ENCODE measurements at regions not wholly inside any gene's neighbourhood (a gene's known extent, or its start where the extent isn't known, plus 50 kb on each side); places are given as distances from the start of the nearest gene placed in this dataset.

GRCh38 chr12:23014749-23015148, 389.8 kb downstream of the ETNK1 start:
- H3K4me3 ChIP-seq (ENCODE audit: low read length, poor library complexity, severe bottlenecking): no peak overlapping the region
- no peaks in the 10 kb centered on the region for H4K20me1 ChIP-seq (ENCODE audit: insufficient read depth, low read length, poor library complexity, severe bottlenecking)
- H3K36me3 ChIP-seq (ENCODE audit: insufficient read depth, low read length): no peaks in the 10 kb centered on the region
- no peak for TF ChIP-seq EZH2phosphoT487 (IDR thresholded peaks at IDR 0.05; ENCODE audit: borderline replicate concordance)
- TF ChIP-seq CTCF (conservative IDR thresholded peaks at IDR 0.05; ENCODE audit: low read length): no peak
- H3K4me1 ChIP-seq (ENCODE audit: insufficient read depth, low read length, poor library complexity, severe bottlenecking): no peaks in the 10 kb centered on the region
- no peak overlapping the region for H3K9ac ChIP-seq (ENCODE audit: low read depth, low read length, poor library complexity, severe bottlenecking)
- no peaks in the 10 kb centered on the region for H3K9me2 ChIP-seq (replicated peaks; ENCODE audit: low read depth, low read length)
- no peak overlapping the region for H3K4me2 ChIP-seq (ENCODE audit: low read depth, low read length, poor library complexity, severe bottlenecking)
- no peaks in the 10 kb centered on the region for H3K27me3 ChIP-seq (ENCODE audit: insufficient read depth, low read length, poor library complexity, severe bottlenecking)
- no peak overlapping the region for H2AFZ ChIP-seq (ENCODE audit: low read length)
- H3K9me3 ChIP-seq (ENCODE audit: insufficient read depth, low read depth, low read length): no peaks in the 10 kb centered on the region
- H3F3A ChIP-seq (ENCODE audit: low read depth): no peaks in the 10 kb centered on the region
- H3K79me2 ChIP-seq (ENCODE audit: insufficient read depth, low read length): no peaks in the 10 kb centered on the region

GRCh38 chr12:23025372-23026016, 400.5 kb downstream of the ETNK1 start:
- H3K36me3 ChIP-seq (ENCODE audit: insufficient read depth, low read length): no peaks in the 10 kb centered on the region
- H3K4me2 ChIP-seq (ENCODE audit: low read depth, low read length, poor library complexity, severe bottlenecking): no peak overlapping the region
- TF ChIP-seq CTCF (conservative IDR thresholded peaks at IDR 0.05; ENCODE audit: low read length) (no peak), EZH2phosphoT487 (IDR thresholded peaks at IDR 0.05; ENCODE audit: borderline replicate concordance) (no peak)
- H3K27me3 ChIP-seq (ENCODE audit: insufficient read depth, low read length, poor library complexity, severe bottlenecking): no peaks in the 10 kb centered on the region
- H3F3A ChIP-seq (ENCODE audit: low read depth): no peaks in the 10 kb centered on the region
- no peaks in the 10 kb centered on the region for H3K79me2 ChIP-seq (ENCODE audit: insufficient read depth, low read length)
- H3K9me3 ChIP-seq (ENCODE audit: insufficient read depth, low read depth, low read length): no peaks in the 10 kb centered on the region
- H3K4me1 ChIP-seq (ENCODE audit: insufficient read depth, low read length, poor library complexity, severe bottlenecking): no peaks in the 10 kb centered on the region
- no peak overlapping the region for H3K9ac ChIP-seq (ENCODE audit: low read depth, low read length, poor library complexity, severe bottlenecking)
- H2AFZ ChIP-seq (ENCODE audit: low read length): no peak overlapping the region
- H4K20me1 ChIP-seq (ENCODE audit: insufficient read depth, low read length, poor library complexity, severe bottlenecking): no peaks in the 10 kb centered on the region
- H3K9me2 ChIP-seq (replicated peaks; ENCODE audit: low read depth, low read length): no peaks in the 10 kb centered on the region
- H3K4me3 ChIP-seq (ENCODE audit: low read length, poor library complexity, severe bottlenecking): no peak overlapping the region

- Histone ChIP-seq H3K9me3 (ENCODE audit: insufficient read depth, low read depth, low read length) (no peaks in the 10 kb centered on the region), H4K20me1 (ENCODE audit: insufficient read depth, low read length, poor library complexity, severe bottlenecking) (no peaks in the 10 kb centered on the region), H3K27me3 (ENCODE audit: insufficient read depth, low read length, poor library complexity, severe bottlenecking) (no peaks in the 10 kb centered on the region), H3F3A (ENCODE audit: low read depth) (no peaks in the 10 kb centered on the region), H2AFZ (ENCODE audit: low read length) (no peak overlapping the region), H3K4me1 (ENCODE audit: insufficient read depth, low read length, poor library complexity, severe bottlenecking) (no peaks in the 10 kb centered on the region), H3K9me2 (replicated peaks; ENCODE audit: low read depth, low read length) (no peaks in the 10 kb centered on the region), H3K9ac (ENCODE audit: low read depth, low read length, poor library complexity, severe bottlenecking) (no peak overlapping the region), H3K36me3 (ENCODE audit: insufficient read depth, low read length) (no peaks in the 10 kb centered on the region), H3K4me2 (ENCODE audit: low read depth, low read length, poor library complexity, severe bottlenecking) (no peak overlapping the region), H3K79me2 (ENCODE audit: insufficient read depth, low read length) (no peaks in the 10 kb centered on the region), H3K4me3 (ENCODE audit: low read length, poor library complexity, severe bottlenecking) (no peak overlapping the region)
- TF ChIP-seq CTCF (conservative IDR thresholded peaks at IDR 0.05; ENCODE audit: low read length) (no peak), EZH2phosphoT487 (IDR thresholded peaks at IDR 0.05; ENCODE audit: borderline replicate concordance) (no peak)
These were observed 403.3 kb downstream of the ETNK1 start for GRCh38 chr12:23028158-23028802.

Data from Loucy (cell line).